B cell (primary cell): ENCODE measurements at regions not wholly inside any gene's neighbourhood (a gene's known extent, or its start where the extent isn't known, plus 50 kb on each side); places are given as distances from the start of the nearest gene placed in this dataset.

ENCODE experiments used
- CTCF ChIP-seq: fragments of 200-600 bp; IDR thresholded peaks from one replicate; pipeline ENCODE4 v1.8.0; 2022; ENCODE audit warnings: antibody characterized with exemption, mild to moderate bottlenecking
- EZH2 ChIP-seq: IDR thresholded peaks from 2 replicates; pipeline ENCODE4 v1.6.1; 2012; ENCODE audit warnings: borderline replicate concordance, low read depth, mild to moderate bottlenecking, moderate library complexity, low read length; ENCODE audit not compliant: insufficient read depth, poor library complexity, severe bottlenecking

- TF ChIP-seq EZH2 (no peak), CTCF (no peak)
Observed at GRCh38 chr10:30188101-30188500, 128.7 kb upstream of the JCAD start.
